ENCODE measurements at regions not wholly inside any gene's neighbourhood (a gene's known extent, or its start where the extent isn't known, plus 50 kb on each side); places are given as distances from the start of the nearest gene placed in this dataset.
"Not testable (repeated sequence)": the region's sequence is repeated elsewhere in the genome, so short reads cannot be mapped to it uniquely, and the experiment has no call there.

DNA sequence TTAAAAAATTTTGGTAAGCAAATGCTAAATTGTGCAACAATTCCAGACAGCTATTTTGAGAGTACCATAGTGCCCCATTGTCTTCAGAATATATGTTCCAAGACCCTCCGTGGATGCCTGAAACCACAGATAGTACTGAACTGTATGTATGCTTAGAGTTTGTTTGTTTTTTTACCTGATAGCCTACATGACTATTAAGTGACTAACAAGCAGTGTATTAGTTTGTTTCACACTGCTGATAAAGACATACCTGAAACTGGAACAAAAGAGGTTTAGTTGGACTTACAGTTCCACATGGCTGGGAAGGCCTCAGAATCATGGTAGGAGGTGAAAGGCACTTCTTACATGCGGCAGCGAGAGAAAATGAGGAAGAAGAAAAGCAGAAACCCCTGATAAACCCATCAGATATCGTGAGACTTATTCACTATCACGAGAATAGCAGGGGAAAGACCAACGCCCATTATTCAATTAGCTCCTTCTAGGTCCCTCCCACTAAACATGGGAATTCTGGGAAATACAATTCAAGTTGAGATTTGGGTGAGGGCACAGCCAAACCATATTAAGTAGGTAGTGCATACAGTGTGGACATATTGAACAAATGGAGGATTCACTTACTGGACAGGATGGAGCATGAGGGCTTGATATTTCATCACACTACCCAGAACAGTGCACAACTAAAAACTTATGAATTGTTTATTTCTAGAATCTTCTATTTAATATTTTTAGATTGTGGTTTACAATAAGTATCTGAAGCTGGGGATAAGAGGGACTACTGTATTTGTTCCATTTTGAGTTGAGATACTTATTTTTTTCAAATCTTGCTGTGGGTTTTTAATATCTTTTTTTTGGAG is 78.5 kb downstream of the LHX9 start:
- WGBS, 2 donors = 75 to 86% methylated on average over 6 of the region's 6 CpGs
- Histone ChIP-seq H3K36me3 (ENCODE audit: control insufficient read depth in 4 of 4, insufficient read depth in 4 of 4, low read length in 4 of 4) (no peaks in the 10 kb centered on the region), H3K4me1 (ENCODE audit: control insufficient read depth in 5 of 5, insufficient read depth in 5 of 5, low read length in 5 of 5) (no peaks in the 10 kb centered on the region), H3K27me3 (ENCODE audit: control insufficient read depth in 3 of 3, insufficient read depth in 3 of 3, low read length in 2 of 3) (no peaks in the 10 kb centered on the region), H3K9me3 (ENCODE audit: control insufficient read depth in 4 of 4, insufficient read depth in 3 of 4, low read length in 3 of 4) (no peaks in the 10 kb centered on the region), H3K9ac (ENCODE audit: insufficient read depth in 1 of 2, low read length in 2 of 2) (no peak overlapping the region), H3K4me3 (no peak overlapping the region), H3K27ac (ENCODE audit: low read depth in 1 of 2, low read length in 1 of 2) (peak overlapping the region in 1 of 2 donors; percentile 49)
- ATAC-seq (ENCODE audit: insufficient read depth, low FRiP score) (no peak), DNase-seq (no peak)
- TF ChIP-seq, protein P1, sequence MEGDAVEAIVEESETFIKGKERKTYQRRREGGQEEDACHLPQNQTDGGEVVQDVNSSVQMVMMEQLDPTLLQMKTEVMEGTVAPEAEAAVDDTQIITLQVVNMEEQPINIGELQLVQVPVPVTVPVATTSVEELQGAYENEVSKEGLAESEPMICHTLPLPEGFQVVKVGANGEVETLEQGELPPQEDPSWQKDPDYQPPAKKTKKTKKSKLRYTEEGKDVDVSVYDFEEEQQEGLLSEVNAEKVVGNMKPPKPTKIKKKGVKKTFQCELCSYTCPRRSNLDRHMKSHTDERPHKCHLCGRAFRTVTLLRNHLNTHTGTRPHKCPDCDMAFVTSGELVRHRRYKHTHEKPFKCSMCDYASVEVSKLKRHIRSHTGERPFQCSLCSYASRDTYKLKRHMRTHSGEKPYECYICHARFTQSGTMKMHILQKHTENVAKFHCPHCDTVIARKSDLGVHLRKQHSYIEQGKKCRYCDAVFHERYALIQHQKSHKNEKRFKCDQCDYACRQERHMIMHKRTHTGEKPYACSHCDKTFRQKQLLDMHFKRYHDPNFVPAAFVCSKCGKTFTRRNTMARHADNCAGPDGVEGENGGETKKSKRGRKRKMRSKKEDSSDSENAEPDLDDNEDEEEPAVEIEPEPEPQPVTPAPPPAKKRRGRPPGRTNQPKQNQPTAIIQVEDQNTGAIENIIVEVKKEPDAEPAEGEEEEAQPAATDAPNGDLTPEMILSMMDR (IDR thresholded peaks at IDR 0.05; ENCODE audit: control extremely low read depth, extremely low read depth) = no peak

- not testable (repeated sequence) for H3K36me3 ChIP-seq (ENCODE audit: control insufficient read depth in 4 of 4, insufficient read depth in 4 of 4, low read length in 4 of 4); H3K9me3 ChIP-seq (ENCODE audit: control insufficient read depth in 4 of 4, insufficient read depth in 3 of 4, low read length in 3 of 4); H3K4me1 ChIP-seq (ENCODE audit: control insufficient read depth in 5 of 5, insufficient read depth in 5 of 5, low read length in 5 of 5); ATAC-seq (ENCODE audit: insufficient read depth, low FRiP score); H3K27me3 ChIP-seq (ENCODE audit: control insufficient read depth in 3 of 3, insufficient read depth in 3 of 3, low read length in 2 of 3); H3K4me3 ChIP-seq; DNase-seq; H3K9ac ChIP-seq (ENCODE audit: insufficient read depth in 1 of 2, low read length in 2 of 2)
- 96% methylated on average over 3 of the region's 3 CpGs for WGBS, 2 donors
- peak overlapping the region in 1 of 2 donors; percentile 40 for H3K27ac ChIP-seq (ENCODE audit: low read depth in 1 of 2, low read length in 1 of 2)
Measured at GRCh38 chr1:197996259-197996512, 79.0 kb downstream of the LHX9 start.

- WGBS, 2 donors = 76 to 85% methylated on average over 5 of the region's 5 CpGs
- H3K27me3 ChIP-seq (ENCODE audit: control insufficient read depth in 3 of 3, insufficient read depth in 3 of 3, low read length in 2 of 3) = no peaks in the 10 kb centered on the region
- no peak overlapping the region for H3K9ac ChIP-seq (ENCODE audit: insufficient read depth in 1 of 2, low read length in 2 of 2)
- ATAC-seq (ENCODE audit: insufficient read depth, low FRiP score) (no peak), DNase-seq (no peak)
- H3K4me3 ChIP-seq = no peak overlapping the region
- no peaks in the 10 kb centered on the region for H3K4me1 ChIP-seq (ENCODE audit: control insufficient read depth in 5 of 5, insufficient read depth in 5 of 5, low read length in 5 of 5)
- TF ChIP-seq, protein P1 (IDR thresholded peaks at IDR 0.05; ENCODE audit: control extremely low read depth, extremely low read depth) = no peak
- H3K36me3 ChIP-seq (ENCODE audit: control insufficient read depth in 4 of 4, insufficient read depth in 4 of 4, low read length in 4 of 4) = no peaks in the 10 kb centered on the region
- H3K27ac ChIP-seq (ENCODE audit: low read depth in 1 of 2, low read length in 1 of 2) = no peak overlapping the region
- no peaks in the 10 kb centered on the region for H3K9me3 ChIP-seq (ENCODE audit: control insufficient read depth in 4 of 4, insufficient read depth in 3 of 4, low read length in 3 of 4)
Measured at GRCh38 chr1:197998110-197998509, 80.9 kb downstream of the LHX9 start.

DNA sequence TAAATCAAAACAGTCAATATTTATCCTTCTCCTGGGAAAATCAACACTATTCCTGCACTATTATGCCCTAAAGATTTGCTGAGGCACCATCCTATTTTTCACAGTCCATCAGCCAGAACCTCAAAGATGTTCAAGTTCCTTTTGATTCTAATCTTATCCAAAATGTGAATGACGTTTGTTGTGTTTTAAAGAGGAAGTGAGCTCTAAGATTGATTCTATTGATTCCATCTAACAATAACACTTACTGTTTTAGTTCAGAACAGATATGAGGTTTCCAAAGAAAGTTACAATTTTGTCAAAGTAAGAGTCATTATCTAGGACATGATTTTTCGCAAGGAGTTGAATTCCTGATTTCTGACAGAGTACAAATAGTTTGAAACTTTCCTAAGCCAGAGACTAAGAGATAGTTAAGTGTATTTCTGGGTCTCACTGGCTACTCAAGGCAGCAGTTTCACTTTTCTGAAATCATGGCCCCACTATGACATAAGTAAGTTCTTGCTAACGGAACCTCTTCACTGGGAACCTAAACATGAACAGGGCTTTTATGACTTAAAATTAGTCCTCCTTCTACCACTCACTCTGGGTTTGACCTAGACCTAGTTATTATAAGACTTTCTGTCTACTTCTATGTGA is 84.7 kb downstream of the LHX9 start:
- H3K27ac ChIP-seq (ENCODE audit: low read depth in 1 of 2, low read length in 1 of 2) = no peak overlapping the region
- no peak overlapping the region for H3K9ac ChIP-seq (ENCODE audit: insufficient read depth in 1 of 2, low read length in 2 of 2)
- DNase-seq (no peak), ATAC-seq (ENCODE audit: insufficient read depth, low FRiP score) (no peak)
- H3K9me3 ChIP-seq (ENCODE audit: control insufficient read depth in 4 of 4, insufficient read depth in 3 of 4, low read length in 3 of 4) = no peaks in the 10 kb centered on the region
- TF ChIP-seq, protein P1 (IDR thresholded peaks at IDR 0.05; ENCODE audit: control extremely low read depth, extremely low read depth) = no peak
- no peaks in the 10 kb centered on the region for H3K27me3 ChIP-seq (ENCODE audit: control insufficient read depth in 3 of 3, insufficient read depth in 3 of 3, low read length in 2 of 3)
- no peaks in the 10 kb centered on the region for H3K36me3 ChIP-seq (ENCODE audit: control insufficient read depth in 4 of 4, insufficient read depth in 4 of 4, low read length in 4 of 4)
- no peak overlapping the region for H3K4me3 ChIP-seq
- H3K4me1 ChIP-seq (ENCODE audit: control insufficient read depth in 5 of 5, insufficient read depth in 5 of 5, low read length in 5 of 5) = no peaks in the 10 kb centered on the region
- WGBS, 2 donors = 73 to 76% methylated on average over 3 of the region's 3 CpGs
